H9 (cell line): ENCODE measurements at regions not wholly inside any gene's neighbourhood (a gene's known extent, or its start where the extent isn't known, plus 50 kb on each side); places are given as distances from the start of the nearest gene placed in this dataset.
"Not testable (repeated sequence)": the region's sequence is repeated elsewhere in the genome, so short reads cannot be mapped to it uniquely, and the experiment has no call there.

Experiments
- DNase-seq: peaks from one replicate; pipeline ENCODE4 v3.0.0-alpha.2; 2017
- H2AFZ ChIP-seq: one replicate; pipeline ENCODE4 v1.6.1; 2013; ENCODE audit warnings: mild to moderate bottlenecking, low read length, control low read depth, moderate library complexity
- H2AK5ac ChIP-seq: 2 replicates; pipeline ENCODE4 v1.6.1; 2013; ENCODE audit warnings: low read length, control low read depth, mixed read lengths; ENCODE audit not compliant: insufficient read length
- H2BK120ac ChIP-seq: one replicate; pipeline ENCODE4 v1.6.1; 2013; ENCODE audit warnings: low read depth, mild to moderate bottlenecking, low read length, control low read depth, inconsistent platforms; ENCODE audit not compliant: poor library complexity, severe bottlenecking
- H2BK12ac ChIP-seq: 2 replicates; pipeline ENCODE4 v1.6.1; 2013; ENCODE audit warnings: low read length, control low read depth, mixed read lengths, low read depth; ENCODE audit not compliant: insufficient read length
- H2BK15ac ChIP-seq: 2 replicates; pipeline ENCODE4 v1.6.1; 2013; ENCODE audit warnings: low read depth, low read length, control low read depth
- H2BK20ac ChIP-seq: one replicate; pipeline ENCODE4 v1.6.1; 2013; ENCODE audit warnings: low read depth, mild to moderate bottlenecking, low read length, control low read depth, inconsistent platforms; ENCODE audit not compliant: poor library complexity, severe bottlenecking
- H2BK5ac ChIP-seq: 2 replicates; pipeline ENCODE4 v1.6.1; 2013; ENCODE audit warnings: low read length, control low read depth, mixed read lengths; ENCODE audit not compliant: insufficient read length
- H3K14ac ChIP-seq: 2 replicates; pipeline ENCODE4 v1.6.1; 2013; ENCODE audit warnings: low read length, control low read depth; ENCODE audit not compliant: insufficient read depth
- H3K18ac ChIP-seq: 2 replicates; pipeline ENCODE4 v1.6.1; 2013; ENCODE audit warnings: low read depth, mild to moderate bottlenecking, mixed read lengths, low read length, control low read depth; ENCODE audit not compliant: insufficient read length
- H3K23ac ChIP-seq: 2 replicates; pipeline ENCODE4 v1.6.1; 2013; ENCODE audit warnings: low read length, control low read depth, mixed read lengths, low read depth; ENCODE audit not compliant: insufficient read length
- H3K23me2 ChIP-seq: 2 replicates; pipeline ENCODE4 v1.6.1; 2013; ENCODE audit warnings: low read depth, mild to moderate bottlenecking, mixed read lengths, low read length, control low read depth; ENCODE audit not compliant: insufficient read length, poor library complexity, severe bottlenecking
- H3K27ac ChIP-seq: 2 replicates; pipeline ENCODE4 v1.5.1; 2013; ENCODE audit warnings: low read length, control low read depth, mixed read lengths, low read depth; ENCODE audit not compliant: insufficient read length
- H3K27me3 ChIP-seq: 2 replicates; pipeline ENCODE4 v1.6.1; 2013; ENCODE audit warnings: low read length, control low read depth, inconsistent platforms; ENCODE audit not compliant: insufficient read depth
- H3K4ac ChIP-seq: 2 replicates; pipeline ENCODE4 v1.6.1; 2013; ENCODE audit warnings: low read depth, mild to moderate bottlenecking, control low read depth, inconsistent platforms, low read length, moderate library complexity
- H3K4me1 ChIP-seq: 2 replicates; pipeline ENCODE4 v1.6.1; 2013; ENCODE audit warnings: low read length, control low read depth, inconsistent platforms; ENCODE audit not compliant: insufficient read depth
- H3K4me2 ChIP-seq: 2 replicates; pipeline ENCODE4 v1.6.1; 2013; ENCODE audit warnings: low read length, control low read depth, mixed read lengths; ENCODE audit not compliant: insufficient read length, insufficient read depth
- H3K56ac ChIP-seq: 2 replicates; pipeline ENCODE4 v1.6.1; 2013; ENCODE audit warnings: low read depth, mild to moderate bottlenecking, mixed read lengths, low read length, control low read depth; ENCODE audit not compliant: insufficient read length
- H3K79me1 ChIP-seq: 2 replicates; pipeline ENCODE4 v1.6.1; 2013; ENCODE audit warnings: low read depth, mild to moderate bottlenecking, moderate library complexity, low read length, control low read depth, inconsistent platforms; ENCODE audit not compliant: insufficient read depth, poor library complexity, severe bottlenecking
- H3K79me2 ChIP-seq: 2 replicates; pipeline ENCODE4 v1.6.1; 2013; ENCODE audit warnings: low read length, control low read depth, inconsistent platforms; ENCODE audit not compliant: insufficient read depth
- H3K9ac ChIP-seq: 2 replicates; pipeline ENCODE4 v1.6.1; 2013; ENCODE audit warnings: low read length, control low read depth, mixed read lengths; ENCODE audit not compliant: insufficient read length; ENCODE audit errors: extremely low read depth
- H3K9me3 ChIP-seq: one replicate; pipeline ENCODE4 v1.6.1; 2013; ENCODE audit warnings: low read depth, low read length, inconsistent platforms; ENCODE audit not compliant: control insufficient read depth
- H3T11ph ChIP-seq: one replicate; pipeline ENCODE4 v1.6.1; 2013; ENCODE audit warnings: mild to moderate bottlenecking, low read length, control low read depth, inconsistent platforms
- H4K20me1 ChIP-seq: one replicate; pipeline ENCODE4 v1.6.1; 2013; ENCODE audit not compliant: control insufficient read depth, insufficient read length, insufficient read depth
- H4K5ac ChIP-seq: 2 replicates; pipeline ENCODE4 v1.6.1; 2013; ENCODE audit warnings: low read depth, mild to moderate bottlenecking, mixed read lengths, low read length, control low read depth; ENCODE audit not compliant: insufficient read length
- H4K8ac ChIP-seq: replicated peaks from 2 replicates; pipeline ENCODE4 v1.6.1; 2013; ENCODE audit warnings: low read length, control low read depth, mixed read lengths, low read depth; ENCODE audit not compliant: insufficient read length
- H4K91ac ChIP-seq: 2 replicates; pipeline ENCODE4 v1.6.1; 2013; ENCODE audit warnings: low read depth, mild to moderate bottlenecking, moderate library complexity, mixed read lengths, low read length, control low read depth; ENCODE audit not compliant: insufficient read length
- H3K27ac Mint-ChIP-seq, 3 experiments: 2 replicates in 2 of 3; 3 replicates in 1 of 3; pipeline ENCODE4 v1.8.0; 2020 to 2021; ENCODE audit warnings: mixed read lengths in 3 of 3, mild to moderate bottlenecking in 1 of 3, moderate library complexity in 1 of 3
- H3K27me3 Mint-ChIP-seq: 2 replicates; pipeline ENCODE4 v1.8.0; 2021; ENCODE audit warnings: low read depth, mild to moderate bottlenecking, moderate library complexity, mixed read lengths
- H3K36me3 Mint-ChIP-seq, 3 experiments: 2 replicates in 2 of 3; 3 replicates in 1 of 3; pipeline ENCODE4 v1.8.0; 2020 to 2021; ENCODE audit warnings: low read depth in 3 of 3, mixed read lengths in 3 of 3; ENCODE audit not compliant: insufficient read depth in 1 of 3
- H3K4me1 Mint-ChIP-seq, 2 experiments: 2 replicates each; pipeline ENCODE4 v1.8.0; 2020; ENCODE audit warnings: mixed read lengths in 2 of 2
- H3K4me3 Mint-ChIP-seq, 2 experiments: 2 replicates in 1 of 2; 3 replicates in 1 of 2; pipeline ENCODE4 v1.8.0; 2020 to 2021; ENCODE audit warnings: mild to moderate bottlenecking in 2 of 2, mixed read lengths in 2 of 2, moderate library complexity in 1 of 2
- H3K9me3 Mint-ChIP-seq, 2 experiments: 2 replicates in 1 of 2; 3 replicates in 1 of 2; pipeline ENCODE4 v1.8.0; 2020; ENCODE audit warnings: mild to moderate bottlenecking in 2 of 2, mixed read lengths in 2 of 2, moderate library complexity in 1 of 2
- WGBS: extraction: QIAGEN DNeasy Blood & Tissue Kit; methylation state at CpG from one replicate; pipeline ENCODE4 v1.1.7; 2013; ENCODE audit warnings: missing lambda C conversion rate, low lambda C conversion rate, mixed read lengths; ENCODE audit not compliant: insufficient read length; ENCODE audit errors: extremely low coverage; 5-methylcytosine and 5-hydroxymethylcytosine counted together
- TF ChIP-seq, protein P1 (sequence below): fragments of 200-600 bp; sonication (generic); conservative IDR thresholded peaks from 3 replicates; pipeline ENCODE4 v1.8.0; 2021; ENCODE audit warnings: antibody characterized with exemption, mild to moderate bottlenecking

DNA sequence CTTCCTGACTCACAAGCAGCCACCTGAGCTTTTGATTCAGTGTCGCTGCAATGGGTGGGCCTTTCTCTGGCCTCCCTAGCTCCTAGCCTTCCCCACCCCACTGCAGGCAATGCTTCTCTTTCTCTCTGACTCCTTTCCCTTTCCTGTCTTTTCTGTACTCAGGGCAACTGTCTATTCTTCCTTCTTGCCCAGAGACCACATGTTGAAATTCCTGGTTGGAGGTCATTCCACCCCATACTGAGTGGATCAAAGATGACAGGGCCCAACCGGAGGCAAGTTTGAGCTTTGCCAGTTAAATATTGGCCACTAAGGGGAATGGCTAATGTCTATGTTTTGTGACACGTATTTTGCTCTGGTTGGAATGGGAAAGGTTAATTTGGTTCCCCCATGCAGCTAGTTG, 65.2 kb upstream of the ARID1A start:
- Histone ChIP-seq H4K20me1 (no peaks in the 10 kb centered on the region), H3K27ac (no peak overlapping the region), H4K5ac (no peak overlapping the region), H3T11ph (no peak overlapping the region), H3K56ac (no peak overlapping the region), H4K8ac (no peak overlapping the region), H3K4ac (no peak overlapping the region), H2BK15ac (no peak overlapping the region), H2BK12ac (no peak overlapping the region), H3K4me1 (no peaks in the 10 kb centered on the region; the same call in 1 of the 2 replicates), H3K27me3 (no peaks in the 10 kb centered on the region), H3K18ac (no peak overlapping the region), H2BK20ac (no peak overlapping the region), H4K91ac (no peak overlapping the region), H3K9me3 (no peaks in the 10 kb centered on the region), H2AK5ac (no peak overlapping the region), H3K4me2 (no peak overlapping the region), H3K9ac (no peak overlapping the region), H2AFZ (no peak overlapping the region), H3K14ac (no peak overlapping the region), H3K23ac (no peak overlapping the region), H2BK120ac (no peak overlapping the region), H3K79me1 (no peaks in the 10 kb centered on the region), H3K79me2 (no peaks in the 10 kb centered on the region), H3K23me2 (no peaks in the 10 kb centered on the region), H2BK5ac (no peak overlapping the region)
- peak overlapping the region in 1 of 3 experiments; percentile 29; a peak in 2 of 7 replicates for H3K27ac Mint-ChIP-seq
- no peak overlapping the region for H3K4me3 Mint-ChIP-seq
- no peak for DNase-seq
- peaks cover 2 to 3% of the 10 kb centered on the region in 2 experiments; a peak in 3 of 5 replicates for H3K9me3 Mint-ChIP-seq
- peaks cover 0 to 6% of the 10 kb centered on the region in 2 experiments; a peak in 2 of 4 replicates for H3K4me1 Mint-ChIP-seq
- no peaks in the 10 kb centered on the region; a peak in 1 of 7 replicates for H3K36me3 Mint-ChIP-seq
- no CpG with 5 or more reads among the region's 3 CpGs for WGBS
- TF ChIP-seq, protein P1, sequence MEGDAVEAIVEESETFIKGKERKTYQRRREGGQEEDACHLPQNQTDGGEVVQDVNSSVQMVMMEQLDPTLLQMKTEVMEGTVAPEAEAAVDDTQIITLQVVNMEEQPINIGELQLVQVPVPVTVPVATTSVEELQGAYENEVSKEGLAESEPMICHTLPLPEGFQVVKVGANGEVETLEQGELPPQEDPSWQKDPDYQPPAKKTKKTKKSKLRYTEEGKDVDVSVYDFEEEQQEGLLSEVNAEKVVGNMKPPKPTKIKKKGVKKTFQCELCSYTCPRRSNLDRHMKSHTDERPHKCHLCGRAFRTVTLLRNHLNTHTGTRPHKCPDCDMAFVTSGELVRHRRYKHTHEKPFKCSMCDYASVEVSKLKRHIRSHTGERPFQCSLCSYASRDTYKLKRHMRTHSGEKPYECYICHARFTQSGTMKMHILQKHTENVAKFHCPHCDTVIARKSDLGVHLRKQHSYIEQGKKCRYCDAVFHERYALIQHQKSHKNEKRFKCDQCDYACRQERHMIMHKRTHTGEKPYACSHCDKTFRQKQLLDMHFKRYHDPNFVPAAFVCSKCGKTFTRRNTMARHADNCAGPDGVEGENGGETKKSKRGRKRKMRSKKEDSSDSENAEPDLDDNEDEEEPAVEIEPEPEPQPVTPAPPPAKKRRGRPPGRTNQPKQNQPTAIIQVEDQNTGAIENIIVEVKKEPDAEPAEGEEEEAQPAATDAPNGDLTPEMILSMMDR: no peak
- no peaks in the 10 kb centered on the region for H3K27me3 Mint-ChIP-seq

DNA sequence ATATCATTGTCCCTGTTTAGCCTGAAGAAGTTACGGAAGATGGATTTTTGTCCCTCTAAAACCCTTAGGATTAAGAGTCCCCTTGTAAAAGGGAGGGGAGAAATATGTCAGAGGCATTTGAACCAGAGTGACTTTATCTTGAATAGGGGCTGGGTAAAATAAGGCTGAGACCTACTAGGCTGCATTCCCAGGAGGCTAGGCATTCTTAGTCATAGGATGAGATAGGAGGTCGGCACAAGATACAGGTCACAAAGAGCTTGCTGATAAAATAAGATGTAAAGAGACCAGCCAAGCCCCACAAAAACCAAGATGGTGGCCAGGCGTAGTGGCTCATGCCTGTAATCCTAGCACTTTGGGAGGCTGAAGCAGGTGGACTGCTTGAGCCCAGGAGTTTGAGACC, 60.0 kb upstream of the ARID1A start:
- not testable (repeated sequence) for H3K4me3 Mint-ChIP-seq, H3K27me3 Mint-ChIP-seq, H3K27ac ChIP-seq, H2BK15ac ChIP-seq, H4K20me1 ChIP-seq, H3K23me2 ChIP-seq, H2BK20ac ChIP-seq, H4K5ac ChIP-seq, H2AK5ac ChIP-seq, H3K27ac Mint-ChIP-seq, H3K9ac ChIP-seq, H3K18ac ChIP-seq, H3K23ac ChIP-seq, H3K36me3 Mint-ChIP-seq, H3K9me3 ChIP-seq, H3K79me1 ChIP-seq, H2BK120ac ChIP-seq, H2BK5ac ChIP-seq, H3K27me3 ChIP-seq, H4K8ac ChIP-seq, H3K4me1 ChIP-seq, H2BK12ac ChIP-seq, H3K4ac ChIP-seq, H4K91ac ChIP-seq, H3K79me2 ChIP-seq, H3K14ac ChIP-seq, H3K56ac ChIP-seq, H3K9me3 Mint-ChIP-seq, H3K4me2 ChIP-seq, H3K4me1 Mint-ChIP-seq, H2AFZ ChIP-seq, DNase-seq, H3T11ph ChIP-seq
- whole genome bisulfite sequencing: no CpG with 5 or more reads among the region's 3 CpGs
